Lower lobe of right lung (tissue), 2 donors: ENCODE measurements at regions not wholly inside any gene's neighbourhood (a gene's known extent, or its start where the extent isn't known, plus 50 kb on each side); places are given as distances from the start of the nearest gene placed in this dataset.

Source experiments
- ATAC-seq, 2 donors: fragments of 200-7000 bp; cut with Tn5 transposase; one replicate each; pipeline ENCODE4 v1.9.1; 2020 to 2022; ENCODE audit warnings: mild to moderate bottlenecking in 2 of 2, moderate library complexity in 2 of 2
- DNase-seq: peaks from one replicate; pipeline ENCODE4 v3.0.0-alpha.2; 2020
- H3K27ac ChIP-seq: fragments of 200-600 bp; one replicate; pipeline ENCODE4 v1.8.0; 2022
- H3K27me3 ChIP-seq: fragments of 200-600 bp; one replicate; pipeline ENCODE4 v1.8.0; 2022; ENCODE audit warnings: low read depth
- H3K36me3 ChIP-seq: fragments of 200-600 bp; one replicate; pipeline ENCODE4 v1.8.0; 2022; ENCODE audit warnings: mild to moderate bottlenecking
- H3K4me1 ChIP-seq: fragments of 200-600 bp; one replicate; pipeline ENCODE4 v1.8.0; 2022
- H3K4me3 ChIP-seq: fragments of 200-600 bp; one replicate; pipeline ENCODE4 v1.8.0; 2022; ENCODE audit warnings: mild to moderate bottlenecking
- H3K9me3 ChIP-seq: fragments of 200-600 bp; one replicate; pipeline ENCODE4 v1.8.0; 2022
- intact Hi-C: fragments of 100-400 bp; cut with DNase I; formaldehyde crosslinking; loops from one replicate; pipeline ENCODE4 v1.11.0; 2022
- TF ChIP-seq, protein P1 (sequence below): fragments of 200-600 bp; IDR thresholded peaks from one replicate; pipeline ENCODE4 v1.8.0; 2022; ENCODE audit warnings: antibody characterized with exemption, mild to moderate bottlenecking
- donor health status: DM: no; HTN: yes; CAD: no; lungs with severe emphysema.

DNA sequence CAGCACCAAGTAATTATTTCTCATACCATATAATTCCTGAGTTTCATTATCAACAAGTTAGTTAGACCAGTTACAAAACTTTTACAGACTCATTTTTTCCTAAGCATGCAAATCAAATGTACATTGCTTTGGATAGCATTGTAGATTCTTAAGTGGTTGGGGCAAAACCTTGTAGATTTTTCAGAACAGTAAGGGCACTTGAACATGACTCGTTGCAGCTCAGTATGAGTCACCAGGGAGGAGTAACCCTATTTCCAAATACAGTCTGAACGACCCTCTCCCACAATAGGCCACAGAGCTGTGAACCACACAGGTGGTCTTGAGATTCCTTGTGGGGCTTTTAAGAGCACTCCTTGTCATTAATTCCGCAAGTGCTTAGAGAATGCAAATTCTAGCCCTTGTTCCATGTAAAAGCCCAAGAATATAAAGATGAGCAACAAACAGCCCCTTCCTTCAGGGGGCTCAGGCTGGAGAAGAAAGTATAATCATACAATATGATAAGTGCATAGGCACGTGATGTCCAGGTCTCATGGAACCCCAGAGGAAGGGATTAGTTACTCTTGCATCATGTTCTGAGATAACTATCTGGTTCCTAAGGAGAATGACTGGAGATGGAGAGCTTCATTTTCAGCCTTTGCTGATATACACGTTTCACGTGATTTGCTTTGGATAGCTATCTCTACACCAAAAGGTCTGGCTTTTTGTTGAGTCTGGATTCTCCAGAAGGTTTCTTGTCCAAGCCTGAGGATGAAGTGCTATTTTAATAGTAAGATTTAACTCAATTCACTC lies 295.7 kb downstream of the KCNN2 start:
- DNase-seq (no peak), ATAC-seq (peak; percentile 62 to 66)
- intact Hi-C loops = no loop called here
- no peaks in the 10 kb centered on the region for H3K9me3 ChIP-seq
- no peaks in the 10 kb centered on the region for H3K27me3 ChIP-seq
- TF ChIP-seq, protein P1, sequence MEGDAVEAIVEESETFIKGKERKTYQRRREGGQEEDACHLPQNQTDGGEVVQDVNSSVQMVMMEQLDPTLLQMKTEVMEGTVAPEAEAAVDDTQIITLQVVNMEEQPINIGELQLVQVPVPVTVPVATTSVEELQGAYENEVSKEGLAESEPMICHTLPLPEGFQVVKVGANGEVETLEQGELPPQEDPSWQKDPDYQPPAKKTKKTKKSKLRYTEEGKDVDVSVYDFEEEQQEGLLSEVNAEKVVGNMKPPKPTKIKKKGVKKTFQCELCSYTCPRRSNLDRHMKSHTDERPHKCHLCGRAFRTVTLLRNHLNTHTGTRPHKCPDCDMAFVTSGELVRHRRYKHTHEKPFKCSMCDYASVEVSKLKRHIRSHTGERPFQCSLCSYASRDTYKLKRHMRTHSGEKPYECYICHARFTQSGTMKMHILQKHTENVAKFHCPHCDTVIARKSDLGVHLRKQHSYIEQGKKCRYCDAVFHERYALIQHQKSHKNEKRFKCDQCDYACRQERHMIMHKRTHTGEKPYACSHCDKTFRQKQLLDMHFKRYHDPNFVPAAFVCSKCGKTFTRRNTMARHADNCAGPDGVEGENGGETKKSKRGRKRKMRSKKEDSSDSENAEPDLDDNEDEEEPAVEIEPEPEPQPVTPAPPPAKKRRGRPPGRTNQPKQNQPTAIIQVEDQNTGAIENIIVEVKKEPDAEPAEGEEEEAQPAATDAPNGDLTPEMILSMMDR = no peak
- no peaks in the 10 kb centered on the region for H3K4me1 ChIP-seq
- no peak overlapping the region for H3K4me3 ChIP-seq
- no peaks in the 10 kb centered on the region for H3K36me3 ChIP-seq
- H3K27ac ChIP-seq = peak overlapping the region; percentile 43

DNA sequence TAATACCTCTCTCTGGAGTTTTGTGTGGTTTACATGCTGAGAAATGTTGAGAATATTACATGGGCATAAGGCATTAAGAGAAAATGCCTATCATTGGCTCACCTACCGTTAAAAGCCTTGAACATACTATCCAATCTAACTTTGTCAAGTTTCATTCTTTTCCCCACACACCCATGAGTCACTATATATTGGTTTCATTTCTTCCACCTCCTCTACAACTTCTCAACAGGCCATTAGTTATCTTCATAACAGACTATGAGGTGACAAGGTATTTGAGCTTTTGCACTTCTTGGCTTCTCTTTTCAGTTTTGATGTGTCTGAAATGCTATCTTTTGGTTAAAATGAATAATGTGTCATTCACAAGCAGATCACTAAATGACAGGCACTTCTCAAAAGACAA lies 288.0 kb downstream of the KCNN2 start:
- TF ChIP-seq, protein P1 = no peak
- H3K4me3 ChIP-seq = no peak overlapping the region
- no peak for ATAC-seq
- no peaks in the 10 kb centered on the region for H3K36me3 ChIP-seq
- no peaks in the 10 kb centered on the region for H3K9me3 ChIP-seq
- intact Hi-C loops = no loop called here
- H3K4me1 ChIP-seq = no peaks in the 10 kb centered on the region
- DNase-seq = no peak
- H3K27me3 ChIP-seq = no peaks in the 10 kb centered on the region
- H3K27ac ChIP-seq = no peak overlapping the region

DNA sequence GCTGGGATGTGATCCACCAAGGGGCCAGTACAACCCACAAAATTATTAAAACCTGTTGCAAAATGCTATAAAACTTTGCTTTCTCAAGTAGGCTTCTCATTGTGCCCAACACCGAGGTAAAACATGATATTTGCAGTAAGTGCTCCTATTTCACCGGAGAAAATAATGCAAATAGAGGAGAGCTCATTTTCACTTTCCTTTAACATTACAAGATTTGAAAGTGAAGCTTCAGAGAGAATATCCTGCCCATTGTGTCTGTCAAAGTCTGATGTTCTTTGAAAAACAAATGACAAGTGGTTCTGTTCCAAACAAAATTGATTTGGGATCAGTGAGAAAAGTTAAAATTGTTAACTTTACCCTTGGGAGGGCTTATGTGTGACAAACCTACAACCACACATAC lies 287.1 kb downstream of the KCNN2 start:
- intact Hi-C loops = no loop called here

DNA sequence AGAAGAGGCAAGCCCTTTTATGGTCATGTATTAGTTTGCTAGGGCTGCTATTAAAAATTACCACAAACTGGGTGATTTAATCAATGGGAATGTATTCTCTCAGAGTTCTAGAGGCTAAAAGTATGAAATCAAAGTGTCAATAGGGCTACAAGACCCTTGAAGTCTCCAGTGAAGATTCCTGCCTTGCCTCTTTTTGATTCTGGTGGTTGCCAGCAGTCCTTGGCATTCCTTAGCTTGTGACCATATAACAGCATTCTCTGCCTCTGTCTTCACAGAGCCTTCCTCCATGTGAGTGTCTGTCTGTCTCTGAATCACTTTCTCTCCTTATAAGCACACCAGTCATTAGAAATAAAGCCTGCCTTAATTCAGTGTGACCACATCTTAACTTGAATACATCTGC lies 282.7 kb downstream of the KCNN2 start:
- TF ChIP-seq, protein P1 = no peak
- DNase-seq = no peak
- no peak overlapping the region for H3K27ac ChIP-seq
- no peaks in the 10 kb centered on the region for H3K27me3 ChIP-seq
- no peaks in the 10 kb centered on the region for H3K9me3 ChIP-seq
- no peak overlapping the region for H3K4me3 ChIP-seq
- no peaks in the 10 kb centered on the region for H3K4me1 ChIP-seq
- ATAC-seq = no peak
- intact Hi-C loops = no loop called here
- no peaks in the 10 kb centered on the region for H3K36me3 ChIP-seq

More for the DNA sequence above, 287.1 kb downstream of the KCNN2 start:
- Histone ChIP-seq H3K9me3 (no peaks in the 10 kb centered on the region), H3K4me3 (no peak overlapping the region), H3K27ac (no peak overlapping the region), H3K36me3 (no peaks in the 10 kb centered on the region), H3K4me1 (no peaks in the 10 kb centered on the region), H3K27me3 (no peaks in the 10 kb centered on the region)
- DNase-seq = no peak
- TF ChIP-seq, protein P1 = no peak
- ATAC-seq = no peak

DNA sequence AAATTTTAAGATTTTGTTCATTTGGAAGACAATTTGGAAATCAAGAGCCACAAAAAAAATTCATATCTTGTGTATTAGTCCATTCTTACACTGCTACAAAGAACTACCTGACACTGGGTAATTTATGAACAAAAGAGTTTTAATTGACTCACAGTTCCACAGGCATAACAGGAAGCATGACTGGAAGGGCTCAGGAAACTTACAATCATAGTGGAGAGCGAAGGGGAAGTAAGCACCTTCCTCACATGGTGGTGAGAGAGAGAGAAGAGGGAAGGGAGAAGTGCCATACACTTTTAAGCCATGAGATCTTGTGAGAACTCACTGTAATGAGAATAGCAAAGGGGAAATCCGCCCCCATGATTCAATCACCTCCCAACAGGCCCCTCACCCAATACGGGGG lies 274.4 kb downstream of the KCNN2 start:
- no peak overlapping the region for H3K27ac ChIP-seq
- H3K9me3 ChIP-seq = no peaks in the 10 kb centered on the region
- TF ChIP-seq, protein P1 = no peak
- H3K4me1 ChIP-seq = no peaks in the 10 kb centered on the region
- H3K27me3 ChIP-seq = no peaks in the 10 kb centered on the region
- no peak overlapping the region for H3K4me3 ChIP-seq
- ATAC-seq = no peak
- intact Hi-C loops = no loop called here
- DNase-seq = no peak
- H3K36me3 ChIP-seq = no peaks in the 10 kb centered on the region
